Inflammatory macrophage (primary cell): ENCODE measurements at regions not wholly inside any gene's neighbourhood (a gene's known extent, or its start where the extent isn't known, plus 50 kb on each side); places are given as distances from the start of the nearest gene placed in this dataset.
"Not testable (repeated sequence)": the region's sequence is repeated elsewhere in the genome, so short reads cannot be mapped to it uniquely, and the experiment has no call there.

Source experiments
- DNase-seq, 2 donors: peaks; one replicate each; pipeline ENCODE4 v3.0.0-alpha.2; 2020 to 2022

DNA sequence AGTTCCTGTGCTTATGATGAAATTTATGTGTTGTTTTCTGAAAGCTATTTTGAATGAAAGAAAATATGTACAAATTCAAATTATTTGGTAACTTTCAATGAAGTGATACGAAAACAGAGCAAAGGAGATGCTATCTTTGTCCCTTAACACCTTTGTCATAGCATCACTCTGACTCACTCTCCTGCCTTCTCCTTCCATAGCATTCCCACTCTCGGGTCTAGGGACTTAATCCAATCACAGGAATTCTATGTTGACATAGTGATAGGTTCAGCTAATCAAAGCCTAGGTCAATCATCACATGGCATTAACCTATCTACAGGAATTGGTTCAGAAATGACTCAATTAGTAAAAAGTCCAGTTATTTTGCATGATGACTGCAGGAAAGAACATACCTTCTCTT is 464.7 kb upstream of the RORB start:
- no peak for DNase-seq

GRCh38 chr9:74035786-74036185 is 461.3 kb upstream of the RORB start:
- DNase-seq: no peak

GRCh38 chr9:74036549-74037231 is 460.4 kb upstream of the RORB start:
- DNase-seq: no peak

DNA sequence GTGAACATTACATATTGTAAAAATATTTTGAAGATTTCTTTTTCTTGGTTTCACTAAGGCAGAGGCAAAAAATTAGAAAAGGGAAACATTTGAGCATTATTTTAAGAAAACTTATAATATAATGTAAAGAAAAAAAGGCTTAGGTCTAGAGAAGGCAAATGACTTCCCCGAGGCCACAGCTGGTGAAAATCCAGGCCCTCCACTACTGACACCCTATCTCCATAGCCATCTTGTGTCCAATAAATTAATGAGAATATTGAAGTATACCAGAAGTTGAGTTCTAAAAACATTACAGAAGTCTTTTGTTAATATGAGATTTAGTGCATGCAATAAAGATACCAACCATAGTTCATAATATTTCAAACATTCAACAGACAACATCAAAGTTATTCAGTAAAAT is 459.9 kb upstream of the RORB start:
- DNase-seq: no peak

DNA sequence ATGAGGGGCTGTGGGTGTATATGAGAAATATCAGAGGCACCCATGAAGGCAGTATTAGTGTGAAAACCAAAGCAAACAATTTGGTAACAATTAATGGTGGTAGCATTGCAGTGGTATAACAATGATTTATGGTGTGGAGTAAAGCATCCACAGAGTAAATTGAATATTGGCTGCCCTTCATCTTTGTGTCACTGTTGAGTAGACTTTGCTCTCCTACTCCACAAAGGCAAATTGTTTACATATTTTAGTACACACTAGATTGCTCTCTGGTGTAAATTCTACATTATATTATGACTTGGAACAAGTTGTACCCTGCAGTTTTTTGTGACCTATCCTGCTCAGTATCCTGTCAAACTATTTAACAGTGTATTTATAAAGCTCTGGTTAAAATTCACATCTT is 455.5 kb upstream of the RORB start:
- DNase-seq: no peak

DNA sequence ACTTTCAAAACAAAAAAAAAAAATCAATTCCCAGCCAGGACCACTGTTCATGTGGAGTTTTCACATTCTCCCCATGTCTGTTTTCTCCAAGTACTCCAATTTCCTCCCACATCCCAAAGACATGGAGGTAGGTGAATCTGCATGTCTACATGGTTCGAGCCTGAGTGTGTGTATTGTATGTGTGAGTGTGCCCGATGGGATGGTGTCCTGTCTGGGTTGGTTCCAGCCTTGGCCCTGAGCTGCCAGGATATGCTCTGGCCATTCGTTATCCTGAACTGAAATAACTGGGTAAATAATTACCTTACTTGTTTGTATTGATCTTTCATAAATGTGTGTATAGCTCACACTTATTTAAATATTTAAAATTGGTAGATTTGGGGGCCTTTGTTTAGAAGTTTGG is 452.3 kb upstream of the RORB start:
- DNase-seq: no peak

GRCh38 chr9:74056023-74056422 is 441.1 kb upstream of the RORB start:
- DNase-seq: no peak

DNA sequence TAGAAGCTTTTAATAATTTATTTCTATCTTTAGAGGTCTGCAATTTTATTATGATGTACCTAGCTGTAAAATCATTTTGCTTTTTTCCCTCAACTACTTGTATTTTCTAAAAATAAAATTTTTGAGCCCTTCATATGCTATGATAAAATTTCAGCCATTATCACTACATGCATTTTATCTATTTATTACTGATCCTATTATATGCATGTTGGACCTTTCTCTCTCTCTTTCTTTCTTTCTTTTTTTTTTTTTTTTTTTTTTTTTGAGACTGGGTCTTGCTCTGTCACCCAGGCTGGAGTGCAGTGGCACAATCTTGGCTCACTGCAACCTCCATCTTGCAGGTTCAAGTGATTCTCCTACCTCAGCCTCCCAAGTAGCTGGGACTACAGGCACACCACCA is 440.1 kb upstream of the RORB start:
- DNase-seq: not testable (repeated sequence)

DNA sequence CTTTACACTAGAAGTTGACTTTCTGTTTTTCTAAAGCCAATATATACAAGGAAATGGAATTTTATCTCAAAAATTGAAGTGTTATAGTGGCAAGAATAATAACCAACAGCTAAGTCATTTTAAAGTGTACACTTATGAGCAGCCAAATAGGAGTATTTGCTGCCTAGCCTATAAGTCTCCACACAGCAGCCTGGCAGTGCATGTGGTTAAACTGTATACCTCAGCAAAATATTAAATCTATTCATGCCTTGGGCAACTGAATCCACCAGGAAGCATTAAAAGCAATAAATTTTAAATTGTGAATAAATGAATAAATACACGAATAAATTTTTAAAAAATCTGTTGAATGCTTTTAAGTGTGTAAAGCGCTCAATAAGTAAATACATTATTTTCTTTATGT is 432.4 kb upstream of the RORB start:
- DNase-seq: no peak

- DNase-seq: no peak
These were observed 431.0 kb upstream of the RORB start for GRCh38 chr9:74066128-74066527.

- DNase-seq: no peak
These were observed 430.5 kb upstream of the RORB start for GRCh38 chr9:74066605-74067004.

DNA sequence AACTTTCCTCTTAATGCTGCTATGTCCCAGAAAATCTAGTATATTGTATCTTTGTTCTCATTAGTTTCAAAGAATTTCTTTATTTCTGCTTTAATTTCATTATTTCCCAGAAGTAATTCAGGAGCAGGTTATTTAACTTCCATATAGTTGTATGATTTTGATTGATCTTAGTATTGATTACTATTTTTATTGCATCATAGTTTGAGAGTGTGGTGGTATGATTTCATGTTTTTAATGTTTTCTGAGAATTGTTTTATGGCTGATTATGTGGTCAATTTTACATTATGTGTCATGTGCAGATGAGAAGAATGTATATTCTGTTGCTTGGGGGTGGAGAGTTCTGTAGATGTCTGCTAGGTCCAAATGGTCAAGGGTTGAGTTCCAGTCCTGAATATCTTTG is 425.6 kb upstream of the RORB start:
- DNase-seq: no peak

GRCh38 chr9:74073897-74074296 is 423.2 kb upstream of the RORB start:
- DNase-seq: no peak

DNA sequence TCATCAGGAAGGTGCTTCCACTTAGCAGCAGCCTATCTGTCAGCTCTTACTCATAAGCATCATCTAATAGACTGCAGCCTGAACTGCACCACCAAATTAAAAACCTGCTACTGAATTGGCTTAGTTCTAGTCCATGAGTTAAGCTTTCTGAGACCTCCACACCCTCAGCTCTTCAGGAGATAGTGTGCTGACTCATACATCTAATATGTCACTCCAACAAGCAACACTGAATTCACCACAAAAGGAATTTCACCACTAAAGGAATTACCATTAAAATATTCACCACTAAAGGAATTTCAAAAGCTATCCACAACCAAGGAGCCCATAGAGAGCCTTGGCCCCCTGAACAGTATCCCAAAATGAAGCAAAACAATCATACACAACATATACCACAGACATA is 418.5 kb upstream of the RORB start:
- DNase-seq: no peak

DNA sequence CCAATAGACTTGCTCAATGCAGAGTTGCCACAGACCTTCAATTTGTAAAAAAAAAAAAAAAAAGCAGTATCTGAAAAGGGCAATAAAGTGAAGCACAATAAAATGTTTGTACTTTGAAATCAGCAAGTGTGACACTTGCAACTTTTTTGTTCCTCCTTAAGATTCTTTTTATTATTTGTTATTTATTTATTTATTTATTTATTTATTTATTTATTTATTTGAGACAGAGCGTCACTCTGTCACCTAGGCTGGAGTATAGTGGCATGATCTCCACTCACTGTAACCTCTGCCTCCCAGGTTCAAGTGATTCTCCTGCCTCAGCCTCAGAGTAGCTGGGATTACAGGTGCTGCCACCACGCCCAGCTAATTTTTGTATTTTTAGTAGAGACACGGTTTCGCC is 416.5 kb upstream of the RORB start:
- not testable (repeated sequence) for DNase-seq

DNA sequence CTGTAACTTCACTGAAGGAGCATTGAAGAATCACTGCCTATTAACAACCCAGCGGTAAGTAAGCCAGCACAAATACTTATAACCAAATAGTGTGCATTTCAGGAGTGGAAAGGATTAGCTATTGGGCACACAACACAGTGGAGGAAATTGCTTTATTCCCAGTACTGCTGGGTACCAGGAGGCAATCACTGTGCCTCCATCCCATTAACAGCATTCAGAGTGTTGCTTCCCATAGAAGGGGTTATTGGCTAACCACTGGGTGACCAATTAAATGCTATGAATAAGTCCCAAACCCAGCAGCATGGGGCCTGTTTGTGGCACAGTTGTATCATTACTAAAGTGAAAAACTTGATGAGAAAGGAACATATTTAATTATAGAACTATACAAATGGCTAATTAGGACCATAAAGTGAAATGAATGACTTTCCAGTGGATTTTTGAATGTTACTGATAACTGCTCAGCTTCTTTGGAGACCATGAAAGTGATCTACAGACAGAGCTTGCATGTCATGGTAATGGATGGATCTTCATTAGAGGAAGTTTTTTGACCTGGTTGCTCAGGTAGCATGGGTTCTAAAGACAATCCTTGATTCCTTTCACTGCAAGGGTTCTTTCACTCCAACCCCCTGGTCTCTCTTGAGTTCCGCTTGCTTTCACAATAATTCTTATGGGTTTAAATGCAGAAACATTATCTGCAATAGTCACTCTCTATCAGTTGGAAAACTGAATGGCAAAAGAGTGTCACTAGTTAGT is 413.3 kb upstream of the RORB start:
- no peak for DNase-seq

GRCh38 chr9:74085384-74086037 is 411.6 kb upstream of the RORB start:
- DNase-seq: not testable (repeated sequence)

DNA sequence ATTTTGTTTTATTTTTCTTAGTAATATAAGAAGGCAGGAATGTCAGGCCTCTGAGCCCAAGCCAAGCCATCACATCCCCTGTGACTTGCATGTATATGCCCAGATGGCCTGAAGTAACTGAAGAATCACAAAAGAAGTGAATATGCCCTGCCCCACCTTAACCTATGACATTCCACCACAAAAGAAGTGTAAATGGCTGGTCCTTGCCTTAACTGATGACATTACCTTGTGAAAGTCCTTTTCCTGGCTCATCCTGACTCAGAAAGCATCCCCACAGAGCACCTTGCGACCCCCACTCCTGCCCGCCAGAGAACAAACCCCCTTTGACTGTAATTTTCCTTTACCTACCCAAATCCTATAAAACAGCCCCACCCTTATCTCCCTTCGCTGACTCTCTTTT is 406.2 kb upstream of the RORB start:
- DNase-seq: not testable (repeated sequence)

DNA sequence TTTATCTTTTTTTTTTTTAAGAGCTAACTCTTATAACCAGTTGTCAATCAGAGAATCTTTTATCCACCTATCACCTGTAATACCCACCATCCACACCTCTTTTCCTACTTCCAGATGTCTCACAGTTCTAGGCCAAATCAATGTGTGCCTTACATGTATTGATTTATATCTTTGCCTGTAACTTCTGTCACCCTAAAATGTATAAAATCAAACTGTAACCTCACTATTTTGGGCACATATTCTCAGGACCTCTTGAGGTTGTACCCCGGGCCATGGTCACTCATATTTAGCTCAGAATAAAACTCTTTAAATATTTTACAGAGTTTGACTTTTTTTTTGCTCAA is 404.7 kb upstream of the RORB start:
- DNase-seq: no peak

- DNase-seq: not testable (repeated sequence)
These were observed 403.1 kb upstream of the RORB start for GRCh38 chr9:74094037-74094436.

- no peak for DNase-seq
These were observed 402.4 kb upstream of the RORB start for GRCh38 chr9:74094766-74095165.

DNA sequence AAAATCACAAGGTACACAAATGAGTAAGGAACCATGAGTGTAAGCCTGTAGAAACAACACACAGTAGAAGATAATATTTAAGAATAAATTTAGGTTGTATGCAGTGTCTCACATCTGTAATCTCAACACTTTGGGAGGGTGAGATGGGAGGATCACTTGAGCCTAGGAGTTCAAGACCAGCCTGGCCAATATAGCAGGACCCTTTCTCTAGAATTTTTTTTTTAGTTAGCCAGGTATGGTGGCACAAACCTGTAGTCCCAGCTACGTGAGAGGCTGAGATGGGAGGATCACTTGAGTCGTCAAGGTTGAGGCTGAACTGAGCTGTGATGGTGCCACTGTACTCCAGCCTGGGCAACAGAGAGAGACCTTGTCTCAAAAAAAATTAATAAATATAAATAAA is 401.2 kb upstream of the RORB start:
- no peak for DNase-seq

GRCh38 chr9:74096420-74096819 is 400.7 kb upstream of the RORB start:
- DNase-seq: no peak

DNA sequence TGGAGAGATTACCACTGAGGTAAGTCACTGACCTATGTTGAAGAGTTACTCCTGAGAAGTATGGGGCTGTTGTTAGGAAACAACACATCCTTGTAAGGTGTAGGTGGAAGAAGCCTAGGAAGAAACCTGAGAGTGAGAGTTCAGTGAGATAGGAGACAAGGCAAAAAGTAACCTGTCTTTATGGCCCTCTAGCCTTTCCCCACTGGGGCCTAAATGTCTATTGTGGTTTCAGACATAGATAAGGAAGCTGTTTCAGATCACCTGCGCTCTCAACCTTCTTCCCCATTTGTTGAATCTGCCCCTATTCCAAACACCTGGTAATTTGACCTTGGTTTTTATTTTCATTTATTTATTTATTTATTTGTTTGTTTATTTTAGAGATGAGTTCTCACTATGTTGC is 397.1 kb upstream of the RORB start:
- DNase-seq: no peak
